ENCODE measurements at regions not wholly inside any gene's neighbourhood (a gene's known extent, or its start where the extent isn't known, plus 50 kb on each side); places are given as distances from the start of the nearest gene placed in this dataset.

GRCh38 chr5:154541553-154541952, 63.5 kb upstream of the HAND1 start:
- TF ChIP-seq POLR2A (IDR thresholded peaks at IDR 0.05) (no peak), CTCF (IDR thresholded peaks at IDR 0.05) (no peak)

Measured in Peyer's patch (tissue), 4 donors.